HepG2 (cell line): ENCODE measurements at regions not wholly inside any gene's neighbourhood (a gene's known extent, or its start where the extent isn't known, plus 50 kb on each side); places are given as distances from the start of the nearest gene placed in this dataset.

Experiments used
- HOMEZ ChIP-seq: IDR thresholded peaks from 2 replicates; pipeline ENCODE4 v1.6.1; 2016; ENCODE audit warnings: low read depth
- XRCC5 ChIP-seq: fragments of 200-400 bp; formaldehyde crosslinking; optimal IDR thresholded peaks from 2 replicates; pipeline ENCODE3; 2017; ENCODE audit warnings: mild to moderate bottlenecking, low read length

GRCh38 chr16:87131996-87132345 is 185.2 kb downstream of the C16orf95 start:
- TF ChIP-seq XRCC5 (no peak), HOMEZ (no peak)
